Eye (tissue), 1 donor: ENCODE measurements at regions not wholly inside any gene's neighbourhood (a gene's known extent, or its start where the extent isn't known, plus 50 kb on each side); places are given as distances from the start of the nearest gene placed in this dataset.
"Not testable (repeated sequence)": the region's sequence is repeated elsewhere in the genome, so short reads cannot be mapped to it uniquely, and the experiment has no call there.

Experiments used
- DNase-seq: peaks from one replicate; pipeline ENCODE4 v3.0.0-alpha.2; 2015

GRCh38 chr13:80030491-80030890 lies 310.4 kb downstream of the SPRY2 start:
- DNase-seq: no peak

GRCh38 chr13:80029170-80029569 lies 311.8 kb downstream of the SPRY2 start:
- no peak for DNase-seq

- DNase-seq: no peak
Observed at GRCh38 chr13:80022146-80022545, 318.8 kb downstream of the SPRY2 start.

GRCh38 chr13:80012251-80012650 lies 328.7 kb downstream of the SPRY2 start:
- no peak for DNase-seq

GRCh38 chr13:80011448-80012212 lies 329.3 kb downstream of the SPRY2 start:
- no peak for DNase-seq

- no peak for DNase-seq
Observed at GRCh38 chr13:80010846-80011245, 330.1 kb downstream of the SPRY2 start.

GRCh38 chr13:80010286-80010831 lies 330.6 kb downstream of the SPRY2 start:
- DNase-seq: peak; percentile 71

GRCh38 chr13:80009760-80010159 lies 331.2 kb downstream of the SPRY2 start:
- DNase-seq: no peak

- DNase-seq: no peak
Observed at GRCh38 chr13:80006940-80007339, 334.0 kb downstream of the SPRY2 start.

GRCh38 chr13:80001510-80001842 lies 339.4 kb downstream of the SPRY2 start:
- DNase-seq: peak; percentile 84

GRCh38 chr13:80000684-80001509 lies 340.0 kb downstream of the SPRY2 start:
- DNase-seq: peak; percentile 46

GRCh38 chr13:79999601-80000000 lies 341.3 kb downstream of the SPRY2 start:
- DNase-seq: no peak

- DNase-seq: no peak
Observed at GRCh38 chr13:79998381-79998880, 342.5 kb downstream of the SPRY2 start.

- DNase-seq: no peak
Observed at GRCh38 chr13:79997244-79997643, 343.7 kb downstream of the SPRY2 start.

- no peak for DNase-seq
Observed at GRCh38 chr13:79995334-79995733, 345.6 kb downstream of the SPRY2 start.

- DNase-seq: no peak
Observed at GRCh38 chr13:79992111-79992510, 348.8 kb downstream of the SPRY2 start.

- no peak for DNase-seq
Observed at GRCh38 chr13:79990048-79990447, 350.9 kb downstream of the SPRY2 start.

GRCh38 chr13:79989217-79989661 lies 351.7 kb downstream of the SPRY2 start:
- DNase-seq: no peak

- DNase-seq: no peak
Observed at GRCh38 chr13:79988573-79988972, 352.4 kb downstream of the SPRY2 start.

- DNase-seq: no peak
Observed at GRCh38 chr13:79987761-79988160, 353.2 kb downstream of the SPRY2 start.

- DNase-seq: no peak
Observed at GRCh38 chr13:79987323-79987722, 353.6 kb downstream of the SPRY2 start.

- DNase-seq: no peak
Observed at GRCh38 chr13:79986890-79987289, 354.0 kb downstream of the SPRY2 start.

GRCh38 chr13:79974935-79975650 lies 365.8 kb downstream of the SPRY2 start:
- DNase-seq: not testable (repeated sequence)
